ENCODE measurements at regions not wholly inside any gene's neighbourhood (a gene's known extent, or its start where the extent isn't known, plus 50 kb on each side); places are given as distances from the start of the nearest gene placed in this dataset.

DNA sequence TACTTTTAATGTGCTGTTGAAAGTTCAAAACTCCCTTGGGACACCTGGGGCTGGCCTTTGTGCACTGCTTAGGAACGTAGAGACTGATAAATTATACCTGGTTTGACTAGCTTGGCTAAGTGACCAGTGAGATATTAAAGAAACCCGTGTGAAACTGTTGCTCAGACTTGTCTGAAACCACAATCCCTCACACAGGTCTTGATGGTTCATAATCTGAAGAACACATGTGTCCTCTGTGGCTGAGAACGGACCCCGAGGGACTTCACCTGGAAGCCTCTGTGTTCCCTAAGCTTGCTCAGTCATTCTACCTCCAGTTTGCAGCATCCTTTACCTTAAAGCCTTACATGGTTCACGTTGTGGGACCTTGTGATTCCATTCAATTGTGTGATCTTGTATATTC, 218.8 kb downstream of the CBLN2 start:
- 2% methylated on average over 4 of the region's 5 CpGs for WGBS (ENCODE audit: low lambda C conversion rate)
- intact Hi-C loops (cut with micrococcal nuclease; ENCODE audit: unreplicated experiment), result no loop called here
- H3K27me3 ChIP-seq (ENCODE audit: control insufficient read depth in 1 of 2, insufficient read depth in 2 of 2, low read length in 2 of 2), result no peaks in the 10 kb centered on the region
- FAIRE-seq (no peak), ATAC-seq (no peak), DNase-seq (ENCODE audit: low spot score) (no peak)
- no peak overlapping the region for H3K4me3 ChIP-seq (replicated peaks in 1 of 3; ENCODE audit: insufficient read depth in 1 of 3, low read depth in 2 of 3, low read length in 3 of 3)
- TF ChIP-seq EHMT2 (IDR thresholded peaks at IDR 0.05; ENCODE audit: borderline replicate concordance, low read depth, low read length), result no peak
- TF ChIP-seq RXRB (CRISPR knock-in tag; IDR thresholded peaks at IDR 0.05; ENCODE audit: borderline replicate concordance), result no peak
- TF ChIP-seq, protein P1, sequence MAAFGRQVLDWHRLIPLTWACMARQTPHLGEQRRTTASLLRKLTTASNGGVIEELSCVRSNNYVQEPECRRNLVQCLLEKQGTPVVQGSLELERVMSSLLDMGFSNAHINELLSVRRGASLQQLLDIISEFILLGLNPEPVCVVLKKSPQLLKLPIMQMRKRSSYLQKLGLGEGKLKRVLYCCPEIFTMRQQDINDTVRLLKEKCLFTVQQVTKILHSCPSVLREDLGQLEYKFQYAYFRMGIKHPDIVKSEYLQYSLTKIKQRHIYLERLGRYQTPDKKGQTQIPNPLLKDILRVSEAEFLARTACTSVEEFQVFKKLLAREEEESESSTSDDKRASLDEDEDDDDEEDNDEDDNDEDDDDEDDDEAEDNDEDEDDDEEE (CRISPR knock-in tag; IDR thresholded peaks at IDR 0.05), result no peak
- no peak for TF ChIP-seq NFE2L1 (CRISPR knock-in tag; IDR thresholded peaks at IDR 0.05; ENCODE audit: borderline replicate concordance)
- TF ChIP-seq, protein P2, sequence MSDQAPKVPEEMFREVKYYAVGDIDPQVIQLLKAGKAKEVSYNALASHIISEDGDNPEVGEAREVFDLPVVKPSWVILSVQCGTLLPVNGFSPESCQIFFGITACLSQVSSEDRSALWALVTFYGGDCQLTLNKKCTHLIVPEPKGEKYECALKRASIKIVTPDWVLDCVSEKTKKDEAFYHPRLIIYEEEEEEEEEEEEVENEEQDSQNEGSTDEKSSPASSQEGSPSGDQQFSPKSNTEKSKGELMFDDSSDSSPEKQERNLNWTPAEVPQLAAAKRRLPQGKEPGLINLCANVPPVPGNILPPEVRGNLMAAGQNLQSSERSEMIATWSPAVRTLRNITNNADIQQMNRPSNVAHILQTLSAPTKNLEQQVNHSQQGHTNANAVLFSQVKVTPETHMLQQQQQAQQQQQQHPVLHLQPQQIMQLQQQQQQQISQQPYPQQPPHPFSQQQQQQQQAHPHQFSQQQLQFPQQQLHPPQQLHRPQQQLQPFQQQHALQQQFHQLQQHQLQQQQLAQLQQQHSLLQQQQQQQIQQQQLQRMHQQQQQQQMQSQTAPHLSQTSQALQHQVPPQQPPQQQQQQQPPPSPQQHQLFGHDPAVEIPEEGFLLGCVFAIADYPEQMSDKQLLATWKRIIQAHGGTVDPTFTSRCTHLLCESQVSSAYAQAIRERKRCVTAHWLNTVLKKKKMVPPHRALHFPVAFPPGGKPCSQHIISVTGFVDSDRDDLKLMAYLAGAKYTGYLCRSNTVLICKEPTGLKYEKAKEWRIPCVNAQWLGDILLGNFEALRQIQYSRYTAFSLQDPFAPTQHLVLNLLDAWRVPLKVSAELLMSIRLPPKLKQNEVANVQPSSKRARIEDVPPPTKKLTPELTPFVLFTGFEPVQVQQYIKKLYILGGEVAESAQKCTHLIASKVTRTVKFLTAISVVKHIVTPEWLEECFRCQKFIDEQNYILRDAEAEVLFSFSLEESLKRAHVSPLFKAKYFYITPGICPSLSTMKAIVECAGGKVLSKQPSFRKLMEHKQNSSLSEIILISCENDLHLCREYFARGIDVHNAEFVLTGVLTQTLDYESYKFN (CRISPR knock-in tag; conservative IDR thresholded peaks at IDR 0.05), result no peak
- TF ChIP-seq FIP1L1 (IDR thresholded peaks at IDR 0.05; ENCODE audit: borderline replicate concordance, insufficient read depth, low read depth, low read length), result no peak
- no peak for TF ChIP-seq SUZ12 (IDR thresholded peaks at IDR 0.05; ENCODE audit: low read depth, low read length)
- TF ChIP-seq, protein P3, sequence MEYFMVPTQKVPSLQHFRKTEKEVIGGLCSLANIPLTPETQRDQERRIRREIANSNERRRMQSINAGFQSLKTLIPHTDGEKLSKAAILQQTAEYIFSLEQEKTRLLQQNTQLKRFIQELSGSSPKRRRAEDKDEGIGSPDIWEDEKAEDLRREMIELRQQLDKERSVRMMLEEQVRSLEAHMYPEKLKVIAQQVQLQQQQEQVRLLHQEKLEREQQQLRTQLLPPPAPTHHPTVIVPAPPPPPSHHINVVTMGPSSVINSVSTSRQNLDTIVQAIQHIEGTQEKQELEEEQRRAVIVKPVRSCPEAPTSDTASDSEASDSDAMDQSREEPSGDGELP (IDR thresholded peaks at IDR 0.05; ENCODE audit: borderline replicate concordance, low read depth), result no peak
- TF ChIP-seq, protein P4, sequence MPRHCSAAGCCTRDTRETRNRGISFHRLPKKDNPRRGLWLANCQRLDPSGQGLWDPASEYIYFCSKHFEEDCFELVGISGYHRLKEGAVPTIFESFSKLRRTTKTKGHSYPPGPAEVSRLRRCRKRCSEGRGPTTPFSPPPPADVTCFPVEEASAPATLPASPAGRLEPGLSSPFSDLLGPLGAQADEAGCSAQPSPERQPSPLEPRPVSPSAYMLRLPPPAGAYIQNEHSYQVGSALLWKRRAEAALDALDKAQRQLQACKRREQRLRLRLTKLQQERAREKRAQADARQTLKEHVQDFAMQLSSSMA (CRISPR knock-in tag; IDR thresholded peaks at IDR 0.05), result no peak
- TF ChIP-seq, protein P5, sequence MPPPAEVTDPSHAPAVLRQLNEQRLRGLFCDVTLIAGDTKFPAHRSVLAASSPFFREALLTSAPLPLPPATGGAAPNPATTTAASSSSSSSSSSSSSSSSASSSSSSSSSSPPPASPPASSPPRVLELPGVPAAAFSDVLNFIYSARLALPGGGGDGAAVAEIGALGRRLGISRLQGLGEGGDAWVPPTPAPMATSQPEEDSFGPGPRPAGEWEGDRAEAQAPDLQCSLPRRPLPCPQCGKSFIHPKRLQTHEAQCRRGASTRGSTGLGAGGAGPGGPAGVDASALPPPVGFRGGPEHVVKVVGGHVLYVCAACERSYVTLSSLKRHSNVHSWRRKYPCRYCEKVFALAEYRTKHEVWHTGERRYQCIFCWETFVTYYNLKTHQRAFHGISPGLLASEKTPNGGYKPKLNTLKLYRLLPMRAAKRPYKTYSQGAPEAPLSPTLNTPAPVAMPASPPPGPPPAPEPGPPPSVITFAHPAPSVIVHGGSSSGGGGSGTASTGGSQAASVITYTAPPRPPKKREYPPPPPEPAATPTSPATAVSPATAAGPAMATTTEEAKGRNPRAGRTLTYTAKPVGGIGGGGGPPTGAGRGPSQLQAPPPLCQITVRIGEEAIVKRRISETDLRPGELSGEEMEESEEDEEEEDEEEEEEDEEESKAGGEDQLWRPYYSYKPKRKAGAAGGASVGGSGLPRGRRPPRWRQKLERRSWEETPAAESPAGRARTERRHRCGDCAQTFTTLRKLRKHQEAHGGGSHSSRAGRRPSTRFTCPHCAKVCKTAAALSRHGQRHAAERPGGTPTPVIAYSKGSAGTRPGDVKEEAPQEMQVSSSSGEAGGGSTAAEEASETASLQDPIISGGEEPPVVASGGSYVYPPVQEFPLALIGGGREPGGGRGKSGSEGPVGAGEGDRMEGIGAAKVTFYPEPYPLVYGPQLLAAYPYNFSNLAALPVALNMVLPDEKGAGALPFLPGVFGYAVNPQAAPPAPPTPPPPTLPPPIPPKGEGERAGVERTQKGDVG (CRISPR knock-in tag; IDR thresholded peaks at IDR 0.05; ENCODE audit: borderline replicate concordance), result no peak
- H3K4me1 ChIP-seq (ENCODE audit: insufficient read depth, low read length), result no peaks in the 10 kb centered on the region
- no peaks in the 10 kb centered on the region for H3K79me2 ChIP-seq (ENCODE audit: insufficient read depth, low read length)
- CTCF ChIA-PET (ENCODE audit: low intra/inter-chr PET ratio, low total read pairs), result no interaction called here
- H3K4me2 ChIP-seq (ENCODE audit: low read depth, low read length), result no peak overlapping the region
- H3K9me3 ChIP-seq (ENCODE audit: low read length), result no peaks in the 10 kb centered on the region
- H2AFZ ChIP-seq (ENCODE audit: low read length), result no peak overlapping the region
- in situ Hi-C loops (cut with HindIII; ENCODE audit: extremely low pct_ligation_motif_present, low pct_unique_long_range_greater_than_20kb), result no loop called here
- H3K36me3 ChIP-seq (replicated peaks in 1 of 2; ENCODE audit: control insufficient read depth in 1 of 2, insufficient read depth in 2 of 2, low read length in 2 of 2), result no peaks in the 10 kb centered on the region
- POLR2A ChIA-PET, result no interaction called here
- no TSS peak for BruUV-seq (replicated peaks)
- no peak overlapping the region for H3K9ac ChIP-seq (ENCODE audit: insufficient read depth, low read depth, low read length)
- no peaks in the 10 kb centered on the region for H4K20me1 ChIP-seq (ENCODE audit: insufficient read depth, low read length)
- H3K27ac ChIP-seq (ENCODE audit: extremely low read length, insufficient read depth, low read length), result no peak overlapping the region

Data from HepG2 (cell line).